ENCODE measurements at regions not wholly inside any gene's neighbourhood (a gene's known extent, or its start where the extent isn't known, plus 50 kb on each side); places are given as distances from the start of the nearest gene placed in this dataset.

DNA sequence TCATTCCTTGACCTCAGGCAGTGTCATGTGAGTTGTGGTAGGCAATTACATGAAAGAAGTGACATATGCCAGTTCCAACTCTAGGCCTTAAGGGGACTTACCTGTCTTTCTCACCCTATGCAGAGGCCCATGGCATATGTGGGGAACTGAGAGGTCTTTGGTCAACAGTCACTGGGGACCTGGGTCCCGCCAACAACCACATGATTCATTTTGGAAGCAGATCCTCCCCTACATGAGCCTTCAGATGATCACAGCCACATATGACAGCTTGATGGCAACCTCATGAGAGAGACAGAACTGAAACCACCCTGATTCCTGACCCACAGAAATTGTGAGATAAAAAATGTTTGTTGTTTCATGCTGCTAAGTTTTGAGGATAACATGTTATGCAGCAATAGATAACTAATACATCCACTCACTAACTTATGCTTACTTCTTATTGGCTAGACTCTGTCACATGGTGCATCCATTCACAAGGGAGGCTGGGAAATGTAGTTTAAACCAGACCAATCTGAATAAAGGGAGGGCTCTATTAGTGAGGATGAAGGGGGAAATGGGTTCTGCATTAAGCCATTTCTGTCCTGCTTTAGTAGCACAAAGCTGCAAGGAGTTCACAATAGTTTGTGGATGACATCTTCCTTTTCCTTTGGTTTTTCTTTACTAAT, 298.2 kb downstream of the HAPSTR1 start:
- H3K9me3 ChIP-seq (ENCODE audit: control insufficient read depth, insufficient read depth, low read length) = no peaks in the 10 kb centered on the region
- no peaks in the 10 kb centered on the region for H3K4me1 ChIP-seq (ENCODE audit: control insufficient read depth, insufficient read depth, low read length)
- no CpG with 5 or more reads among the region's 1 CpG for WGBS (ENCODE audit: insufficient coverage, insufficient read length)

DNA sequence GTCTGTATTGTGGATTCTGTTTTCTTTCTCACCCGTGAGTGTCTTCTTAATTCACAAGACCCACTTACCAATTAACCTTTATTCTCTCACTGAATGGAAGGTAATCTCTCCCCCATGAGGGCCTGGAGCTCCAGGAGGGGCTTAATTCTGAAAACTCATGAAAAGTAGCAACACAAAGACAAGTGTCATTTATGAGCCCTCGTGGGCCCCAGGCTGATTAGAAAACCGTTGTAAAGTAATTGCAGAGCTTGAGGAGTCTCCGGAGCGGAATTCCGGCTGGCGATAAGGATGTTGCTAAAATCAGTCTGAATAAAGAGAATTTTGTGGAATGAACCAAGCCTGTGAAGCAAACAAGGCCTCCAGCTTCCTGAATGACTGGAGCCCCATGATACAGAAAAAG, 301.5 kb downstream of the HAPSTR1 start:
- DNase-seq (ENCODE audit: low read depth, low spot score) = no peak
- Histone ChIP-seq H3K9me3 (ENCODE audit: control insufficient read depth, insufficient read depth, low read length) (no peaks in the 10 kb centered on the region), H3K27ac (ENCODE audit: low read length) (no peak overlapping the region), H3K4me1 (ENCODE audit: control insufficient read depth, insufficient read depth, low read length) (no peaks in the 10 kb centered on the region), H3K27me3 (ENCODE audit: control insufficient read depth, insufficient read depth, low read length) (no peaks in the 10 kb centered on the region), H3K36me3 (ENCODE audit: control insufficient read depth, insufficient read depth, low read length) (no peaks in the 10 kb centered on the region), H3K4me3 (ENCODE audit: low read length) (no peak overlapping the region)
- WGBS (ENCODE audit: insufficient coverage, insufficient read length) = no CpG with 5 or more reads among the region's 7 CpGs

More for the DNA sequence above, 298.2 kb downstream of the HAPSTR1 start:
- no peak for DNase-seq (ENCODE audit: low read depth, low spot score)
- H3K27me3 ChIP-seq (ENCODE audit: control insufficient read depth, insufficient read depth, low read length) = no peaks in the 10 kb centered on the region
- no peak overlapping the region for H3K27ac ChIP-seq (ENCODE audit: low read length)
- H3K36me3 ChIP-seq (ENCODE audit: control insufficient read depth, insufficient read depth, low read length) = no peaks in the 10 kb centered on the region
- no peak overlapping the region for H3K4me3 ChIP-seq (ENCODE audit: low read length)

DNA sequence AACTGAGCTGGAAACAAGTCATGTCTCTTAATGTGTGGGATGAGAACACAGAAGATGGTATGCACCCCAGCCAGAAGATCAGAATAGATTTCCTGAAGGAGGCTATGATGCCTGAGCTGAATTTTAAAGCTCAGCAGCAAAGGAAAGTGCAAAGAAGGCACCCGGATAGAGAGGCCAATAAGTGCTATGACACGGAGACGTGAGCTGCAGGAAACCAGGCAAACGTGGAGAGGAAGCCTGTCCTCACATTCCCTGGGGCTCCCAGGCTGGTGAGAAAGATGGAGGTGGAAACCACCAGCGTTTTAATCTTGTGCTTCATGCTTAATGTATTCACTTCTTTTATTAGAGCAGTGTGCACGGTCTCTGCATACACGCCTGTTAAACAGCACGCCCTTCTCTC, 302.1 kb downstream of the HAPSTR1 start:
- Histone ChIP-seq H3K4me3 (ENCODE audit: low read length) (no peak overlapping the region), H3K27ac (ENCODE audit: low read length) (no peak overlapping the region), H3K36me3 (ENCODE audit: control insufficient read depth, insufficient read depth, low read length) (no peaks in the 10 kb centered on the region), H3K9me3 (ENCODE audit: control insufficient read depth, insufficient read depth, low read length) (no peaks in the 10 kb centered on the region), H3K4me1 (ENCODE audit: control insufficient read depth, insufficient read depth, low read length) (no peaks in the 10 kb centered on the region), H3K27me3 (ENCODE audit: control insufficient read depth, insufficient read depth, low read length) (no peaks in the 10 kb centered on the region)
- no peak for DNase-seq (ENCODE audit: low read depth, low spot score)
- no CpG with 5 or more reads among the region's 8 CpGs for WGBS (ENCODE audit: insufficient coverage, insufficient read length)

DNA sequence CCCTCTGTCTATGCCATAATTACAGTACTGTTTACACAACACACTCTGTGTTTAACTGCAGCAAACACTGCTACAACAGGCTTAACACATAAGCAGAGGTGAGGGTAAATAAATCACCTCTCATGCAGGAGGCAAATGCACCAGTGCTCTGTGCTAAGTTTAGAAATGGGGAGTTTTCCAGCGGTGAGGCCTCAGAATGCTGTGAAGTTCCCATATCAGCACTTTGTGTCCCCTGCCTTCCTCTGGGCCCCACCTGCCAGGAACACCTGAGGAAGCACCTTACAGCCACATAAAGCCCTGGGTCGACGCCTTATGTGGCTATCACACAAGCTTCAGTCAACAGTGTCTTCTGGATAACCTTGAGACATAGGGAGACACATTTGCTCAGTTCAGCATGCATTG, 304.5 kb downstream of the HAPSTR1 start:
- no CpG with 5 or more reads among the region's 3 CpGs for WGBS (ENCODE audit: insufficient coverage, insufficient read length)
- no peaks in the 10 kb centered on the region; the same call in 1 of the 2 replicates for H3K9me3 ChIP-seq (ENCODE audit: control insufficient read depth, insufficient read depth, low read length)
- no peak for DNase-seq (ENCODE audit: low read depth, low spot score)

DNA sequence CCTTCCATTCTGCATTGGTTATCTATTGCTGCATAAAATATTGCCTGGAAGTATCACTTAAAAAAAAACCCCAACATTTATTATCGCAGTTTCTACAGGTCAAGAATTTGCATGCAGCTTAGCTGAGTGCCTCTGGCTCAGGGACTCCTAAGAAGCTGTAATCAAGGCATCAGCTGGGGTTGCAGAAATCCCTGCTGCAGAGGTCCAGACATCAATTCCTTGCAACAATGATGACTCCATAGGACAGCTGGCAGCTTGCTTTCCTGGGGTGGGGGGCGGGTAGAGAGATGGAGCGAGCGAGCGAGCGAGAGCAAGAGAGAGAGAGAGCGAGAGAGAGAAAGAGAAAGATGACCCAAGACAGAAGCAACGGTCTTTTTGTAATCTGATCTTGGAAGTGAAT, 308.1 kb downstream of the HAPSTR1 start:
- no peaks in the 10 kb centered on the region for H3K27me3 ChIP-seq (ENCODE audit: control insufficient read depth, insufficient read depth, low read length)

More for the DNA sequence above, 304.5 kb downstream of the HAPSTR1 start:
- no peak overlapping the region for H3K4me3 ChIP-seq (ENCODE audit: low read length)
- H3K36me3 ChIP-seq (ENCODE audit: control insufficient read depth, insufficient read depth, low read length) = no peaks in the 10 kb centered on the region
- no peak overlapping the region for H3K27ac ChIP-seq (ENCODE audit: low read length)
- H3K27me3 ChIP-seq (ENCODE audit: control insufficient read depth, insufficient read depth, low read length) = no peaks in the 10 kb centered on the region
- no peaks in the 10 kb centered on the region for H3K4me1 ChIP-seq (ENCODE audit: control insufficient read depth, insufficient read depth, low read length)

DNA sequence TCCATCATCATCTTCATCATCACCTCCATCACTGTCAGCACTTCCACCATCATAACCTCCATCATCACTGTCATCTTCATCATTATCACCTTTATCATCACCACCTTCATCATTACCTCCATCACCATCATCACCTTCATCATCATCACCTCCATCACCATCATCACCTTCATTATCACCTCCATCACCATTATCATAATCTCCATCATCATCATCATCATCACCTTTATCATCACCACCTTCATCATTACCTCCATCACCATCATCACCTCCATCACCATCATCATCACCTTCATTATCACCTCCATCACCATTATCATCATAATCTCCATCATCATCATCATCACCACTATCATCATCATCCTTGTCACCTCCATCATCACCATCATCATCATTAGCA, 309.7 kb downstream of the HAPSTR1 start:
- Histone ChIP-seq H3K36me3 (ENCODE audit: control insufficient read depth, insufficient read depth, low read length) (no peaks in the 10 kb centered on the region), H3K4me1 (ENCODE audit: control insufficient read depth, insufficient read depth, low read length) (no peaks in the 10 kb centered on the region), H3K9me3 (ENCODE audit: control insufficient read depth, insufficient read depth, low read length) (no peaks in the 10 kb centered on the region; the same call in 1 of the 2 replicates), H3K27me3 (ENCODE audit: control insufficient read depth, insufficient read depth, low read length) (no peaks in the 10 kb centered on the region), H3K4me3 (ENCODE audit: low read length) (no peak overlapping the region), H3K27ac (ENCODE audit: low read length) (no peak overlapping the region)
- DNase-seq (ENCODE audit: low read depth, low spot score) = no peak

More for the DNA sequence above, 308.1 kb downstream of the HAPSTR1 start:
- no CpG with 5 or more reads among the region's 8 CpGs for WGBS (ENCODE audit: insufficient coverage, insufficient read length)
- H3K36me3 ChIP-seq (ENCODE audit: control insufficient read depth, insufficient read depth, low read length) = no peaks in the 10 kb centered on the region
- no peak for DNase-seq (ENCODE audit: low read depth, low spot score)
- H3K27ac ChIP-seq (ENCODE audit: low read length) = no peak overlapping the region
- H3K9me3 ChIP-seq (ENCODE audit: control insufficient read depth, insufficient read depth, low read length) = no peaks in the 10 kb centered on the region; the same call in 1 of the 2 replicates
- no peak overlapping the region for H3K4me3 ChIP-seq (ENCODE audit: low read length)
- no peaks in the 10 kb centered on the region for H3K4me1 ChIP-seq (ENCODE audit: control insufficient read depth, insufficient read depth, low read length)

DNA sequence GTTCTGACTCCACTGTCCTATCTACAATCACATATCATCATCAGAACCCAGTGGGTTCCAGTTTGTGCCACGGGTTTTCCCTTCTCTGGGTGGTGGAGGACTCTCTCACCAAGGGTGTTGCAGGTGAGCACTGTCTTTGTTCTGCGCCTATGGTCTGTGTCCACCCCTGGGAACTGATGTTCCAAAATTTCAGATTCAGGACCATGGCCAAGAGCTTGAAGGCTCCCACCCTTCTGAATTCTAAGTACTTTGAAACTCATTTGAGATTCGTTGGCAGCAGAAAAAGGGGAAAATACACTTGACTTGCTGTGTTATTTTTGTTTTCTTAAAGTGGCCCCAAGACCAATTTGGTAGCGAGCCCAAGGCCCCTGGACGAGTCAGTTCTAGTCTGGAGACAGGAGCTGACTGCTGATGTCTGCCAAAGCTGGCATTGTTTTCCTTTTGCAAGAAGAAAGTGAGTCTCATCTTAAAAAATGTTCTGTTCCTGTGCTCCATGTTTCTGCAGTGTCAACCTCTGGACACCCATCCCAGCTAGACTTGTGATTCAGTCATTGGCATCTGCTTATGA, 310.9 kb downstream of the HAPSTR1 start:
- H3K36me3 ChIP-seq (ENCODE audit: control insufficient read depth, insufficient read depth, low read length) = no peaks in the 10 kb centered on the region
- no peak overlapping the region for H3K27ac ChIP-seq (ENCODE audit: low read length)
- H3K27me3 ChIP-seq (ENCODE audit: control insufficient read depth, insufficient read depth, low read length) = no peaks in the 10 kb centered on the region
- no CpG with 5 or more reads among the region's 5 CpGs for WGBS (ENCODE audit: insufficient coverage, insufficient read length)
- no peaks in the 10 kb centered on the region; the same call in 1 of the 2 replicates for H3K9me3 ChIP-seq (ENCODE audit: control insufficient read depth, insufficient read depth, low read length)
- no peaks in the 10 kb centered on the region for H3K4me1 ChIP-seq (ENCODE audit: control insufficient read depth, insufficient read depth, low read length)
- H3K4me3 ChIP-seq (ENCODE audit: low read length) = no peak overlapping the region
- no peak for DNase-seq (ENCODE audit: low read depth, low spot score)

DNA sequence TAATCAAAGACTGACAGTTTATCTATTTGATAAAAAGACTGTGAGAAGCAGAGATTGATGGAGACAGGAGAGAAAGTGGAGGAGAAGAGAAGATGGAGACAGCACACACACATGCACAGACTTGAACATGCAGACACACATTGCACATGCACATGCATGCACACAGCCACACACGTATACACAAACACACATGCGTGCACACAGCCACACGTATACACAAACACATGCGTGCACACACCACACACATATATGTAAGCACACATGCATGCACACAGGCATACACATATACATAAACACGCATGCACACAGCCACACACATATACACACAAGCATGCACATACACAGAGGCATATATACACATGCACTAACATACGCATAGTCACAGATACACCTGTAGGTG, 313.4 kb downstream of the HAPSTR1 start:
- Histone ChIP-seq H3K36me3 (ENCODE audit: control insufficient read depth, insufficient read depth, low read length) (no peaks in the 10 kb centered on the region), H3K4me3 (ENCODE audit: low read length) (no peak overlapping the region), H3K27me3 (ENCODE audit: control insufficient read depth, insufficient read depth, low read length) (no peaks in the 10 kb centered on the region), H3K4me1 (ENCODE audit: control insufficient read depth, insufficient read depth, low read length) (no peaks in the 10 kb centered on the region), H3K9me3 (ENCODE audit: control insufficient read depth, insufficient read depth, low read length) (no peaks in the 10 kb centered on the region; the same call in 1 of the 2 replicates), H3K27ac (ENCODE audit: low read length) (no peak overlapping the region)
- no peak for DNase-seq (ENCODE audit: low read depth, low spot score)
- no CpG with 5 or more reads among the region's 6 CpGs for WGBS (ENCODE audit: insufficient coverage, insufficient read length)

DNA sequence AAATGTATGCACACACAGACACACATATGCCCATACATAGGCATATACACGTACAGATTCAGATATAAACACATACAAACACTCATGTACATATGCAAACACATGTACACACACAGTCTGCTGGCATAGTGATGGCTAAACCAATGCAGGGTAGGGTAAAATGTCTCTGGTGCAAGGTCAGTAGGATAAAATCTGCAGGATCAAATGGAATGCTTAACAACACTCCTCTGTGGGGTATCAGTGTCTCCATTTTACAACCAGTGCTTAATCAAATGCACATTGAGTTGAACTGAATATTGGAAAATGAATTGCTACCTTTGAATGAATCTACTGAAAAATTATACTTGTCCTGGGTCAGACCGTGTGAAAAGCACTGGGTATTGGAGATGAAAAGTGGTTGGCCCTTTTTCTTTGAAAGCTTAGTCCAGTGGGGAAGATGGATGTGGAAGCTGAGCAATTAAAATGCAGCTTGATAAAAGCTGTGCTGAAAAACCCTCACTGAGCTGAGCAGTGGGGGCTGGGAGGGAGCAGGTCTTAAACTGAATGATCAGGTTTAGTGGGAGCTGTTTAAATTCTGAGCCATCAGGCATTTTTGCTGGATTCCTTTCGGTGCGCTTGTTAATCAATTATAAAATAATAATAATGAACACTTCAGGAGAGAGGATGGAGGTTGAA, 314.7 kb downstream of the HAPSTR1 start:
- no peak for DNase-seq (ENCODE audit: low read depth, low spot score)
- Histone ChIP-seq H3K4me1 (ENCODE audit: control insufficient read depth, insufficient read depth, low read length) (no peaks in the 10 kb centered on the region), H3K27me3 (ENCODE audit: control insufficient read depth, insufficient read depth, low read length) (no peaks in the 10 kb centered on the region), H3K9me3 (ENCODE audit: control insufficient read depth, insufficient read depth, low read length) (no peaks in the 10 kb centered on the region), H3K4me3 (ENCODE audit: low read length) (no peak overlapping the region), H3K36me3 (ENCODE audit: control insufficient read depth, insufficient read depth, low read length) (no peaks in the 10 kb centered on the region), H3K27ac (ENCODE audit: low read length) (no peak overlapping the region)
- WGBS (ENCODE audit: insufficient coverage, insufficient read length) = no CpG with 5 or more reads among the region's 4 CpGs

DNA sequence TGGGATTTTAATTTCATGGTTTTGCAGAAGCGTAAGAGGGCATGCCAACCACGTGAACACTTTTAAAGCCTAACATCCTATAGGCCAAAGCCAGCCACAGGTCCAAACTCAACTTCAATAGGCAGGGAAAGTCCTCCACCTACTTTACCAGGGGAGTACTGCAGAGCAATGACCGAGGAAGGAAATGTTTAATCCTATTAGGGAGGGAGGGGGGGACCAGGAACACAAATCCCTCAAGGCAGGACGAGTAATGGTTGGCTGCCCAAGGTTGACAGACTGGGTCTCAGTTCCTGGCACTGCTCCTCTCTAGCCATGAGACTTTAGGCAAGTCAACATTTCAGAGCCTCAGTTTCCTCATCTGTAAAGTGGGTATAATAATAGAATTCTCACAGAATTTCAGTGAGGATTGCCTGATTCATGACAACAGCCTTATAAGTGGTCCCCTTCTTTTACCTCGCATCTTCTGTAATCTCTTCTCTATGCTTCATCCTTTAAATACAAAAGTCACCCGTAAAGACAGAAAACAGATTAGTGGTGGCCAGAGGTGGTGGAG, 315.8 kb downstream of the HAPSTR1 start:
- Histone ChIP-seq H3K4me3 (ENCODE audit: low read length) (no peak overlapping the region), H3K4me1 (ENCODE audit: control insufficient read depth, insufficient read depth, low read length) (no peaks in the 10 kb centered on the region; the same call in 1 of the 2 replicates), H3K27me3 (ENCODE audit: control insufficient read depth, insufficient read depth, low read length) (no peaks in the 10 kb centered on the region), H3K9me3 (ENCODE audit: control insufficient read depth, insufficient read depth, low read length) (no peaks in the 10 kb centered on the region), H3K27ac (ENCODE audit: low read length) (no peak overlapping the region), H3K36me3 (ENCODE audit: control insufficient read depth, insufficient read depth, low read length) (no peaks in the 10 kb centered on the region)
- DNase-seq (ENCODE audit: low read depth, low spot score) = no peak
- no CpG with 5 or more reads among the region's 6 CpGs for WGBS (ENCODE audit: insufficient coverage, insufficient read length)
